ENCODE measurements at regions not wholly inside any gene's neighbourhood (a gene's known extent, or its start where the extent isn't known, plus 50 kb on each side); places are given as distances from the start of the nearest gene placed in this dataset.

DNA sequence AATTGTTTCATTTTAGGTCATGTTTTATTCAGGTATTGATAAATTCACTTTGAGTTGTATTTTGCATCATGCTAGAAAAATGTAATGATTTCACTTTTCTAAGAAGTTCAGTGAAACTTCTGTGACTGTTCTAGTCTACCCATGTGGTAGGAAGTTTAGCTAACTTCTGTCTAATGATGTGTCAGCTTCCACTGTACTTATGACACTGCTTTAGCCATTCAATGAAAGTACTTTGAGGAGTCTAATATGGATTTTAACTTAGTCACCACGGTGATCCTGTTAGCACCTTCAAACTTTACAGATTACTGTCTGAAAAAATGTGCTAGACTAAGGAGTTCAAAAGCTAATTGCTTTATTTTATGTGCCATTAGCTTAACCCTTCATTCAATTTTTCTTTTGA, 1510.5 kb upstream of the CDH9 start:
- DNase-seq (ENCODE audit: low read depth in 2 of 2) = no peak

GRCh38 chr5:28544501-28544900, 1506.1 kb upstream of the CDH9 start:
- DNase-seq (ENCODE audit: low read depth in 2 of 2) = no peak

GRCh38 chr5:28543473-28544098, 1505.2 kb upstream of the CDH9 start:
- no peak for DNase-seq (ENCODE audit: low read depth in 2 of 2)

DNA sequence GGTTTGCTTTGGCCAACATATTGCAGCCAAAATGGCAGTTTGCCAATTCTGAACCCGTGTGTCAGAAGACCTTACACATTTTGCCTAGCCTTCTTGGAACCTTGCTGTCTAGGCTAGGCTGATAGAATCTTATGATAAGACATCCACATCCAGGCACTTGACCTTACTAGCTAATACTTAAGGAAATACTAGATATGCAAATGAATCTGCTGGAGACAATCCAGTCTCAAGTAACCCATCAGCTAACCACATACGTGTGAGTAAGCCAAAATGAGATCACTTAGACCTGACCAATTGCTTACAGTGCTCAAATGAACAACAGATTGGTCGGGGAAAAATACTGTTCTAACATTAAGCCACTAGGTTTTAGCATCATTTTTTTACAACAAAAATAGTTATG, 1504.6 kb upstream of the CDH9 start:
- no peak for DNase-seq (ENCODE audit: low read depth in 2 of 2)

GRCh38 chr5:28523888-28524635, 1485.7 kb upstream of the CDH9 start:
- peak in 1 of 2 donors; percentile 1 for DNase-seq (ENCODE audit: low read depth in 2 of 2)

DNA sequence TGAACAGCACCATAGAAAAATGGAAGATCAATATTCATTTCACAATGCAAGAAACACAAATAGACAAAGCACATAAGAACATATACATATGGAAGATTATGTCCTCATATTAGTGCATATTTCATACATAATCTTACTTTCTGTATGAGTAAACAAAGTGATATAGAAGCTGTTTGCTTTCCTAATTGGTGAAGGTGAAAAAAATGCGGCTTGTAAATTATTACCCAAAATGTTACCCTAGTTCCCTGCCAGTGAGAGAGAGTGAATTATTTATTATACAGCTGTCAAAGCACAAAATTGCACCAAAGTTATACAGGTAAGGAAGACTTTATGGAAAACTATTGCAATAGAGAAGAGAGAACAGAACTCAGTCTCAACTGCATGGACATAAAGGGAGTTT, 1485.0 kb upstream of the CDH9 start:
- no peak for DNase-seq (ENCODE audit: low read depth in 2 of 2)

DNA sequence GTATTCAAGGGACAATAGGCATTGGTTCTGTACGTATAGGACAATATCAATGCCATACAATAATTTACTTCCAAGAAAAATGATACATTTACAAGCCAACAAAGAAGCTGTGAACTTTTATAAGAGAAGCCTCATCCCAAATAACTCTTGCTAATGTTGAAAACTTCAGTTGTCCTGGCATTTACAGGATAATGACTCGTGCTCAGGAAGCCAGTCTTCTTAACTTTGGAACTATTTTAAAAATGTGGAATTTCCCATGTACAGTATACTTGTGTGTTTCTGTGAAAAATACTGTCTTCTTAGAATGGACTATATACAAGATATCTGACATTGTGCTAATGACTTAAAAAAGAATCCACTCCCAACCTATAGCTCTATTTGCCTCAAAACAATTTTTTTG, 1479.3 kb upstream of the CDH9 start:
- no peak for DNase-seq (ENCODE audit: low read depth in 2 of 2)

DNA sequence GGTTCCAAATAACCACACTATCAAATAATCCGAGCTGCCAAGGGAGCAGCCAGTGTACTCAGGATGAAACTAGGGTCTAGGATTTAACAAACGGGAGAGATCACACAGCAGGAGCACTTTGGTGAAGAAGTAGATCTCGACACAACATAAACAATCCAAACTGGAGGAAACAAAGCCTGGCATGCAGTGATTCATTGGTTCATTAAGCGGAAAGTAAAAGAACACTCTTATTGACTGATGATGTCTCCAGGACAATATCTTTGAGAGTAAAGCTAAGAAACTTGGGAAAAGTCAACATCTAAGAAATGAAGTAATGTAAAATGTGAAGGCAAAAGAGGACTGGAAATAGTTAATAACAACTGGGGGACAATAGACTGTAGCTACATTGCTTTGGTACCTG, 1478.3 kb upstream of the CDH9 start:
- DNase-seq (ENCODE audit: low read depth in 2 of 2) = no peak

GRCh38 chr5:28512648-28513047, 1474.3 kb upstream of the CDH9 start:
- DNase-seq (ENCODE audit: low read depth in 2 of 2) = no peak

- no peak for DNase-seq (ENCODE audit: low read depth in 2 of 2)
Observed at GRCh38 chr5:28505121-28505520, 1466.7 kb upstream of the CDH9 start.

GRCh38 chr5:28500511-28500910, 1462.1 kb upstream of the CDH9 start:
- DNase-seq (ENCODE audit: low read depth in 2 of 2) = no peak

DNA sequence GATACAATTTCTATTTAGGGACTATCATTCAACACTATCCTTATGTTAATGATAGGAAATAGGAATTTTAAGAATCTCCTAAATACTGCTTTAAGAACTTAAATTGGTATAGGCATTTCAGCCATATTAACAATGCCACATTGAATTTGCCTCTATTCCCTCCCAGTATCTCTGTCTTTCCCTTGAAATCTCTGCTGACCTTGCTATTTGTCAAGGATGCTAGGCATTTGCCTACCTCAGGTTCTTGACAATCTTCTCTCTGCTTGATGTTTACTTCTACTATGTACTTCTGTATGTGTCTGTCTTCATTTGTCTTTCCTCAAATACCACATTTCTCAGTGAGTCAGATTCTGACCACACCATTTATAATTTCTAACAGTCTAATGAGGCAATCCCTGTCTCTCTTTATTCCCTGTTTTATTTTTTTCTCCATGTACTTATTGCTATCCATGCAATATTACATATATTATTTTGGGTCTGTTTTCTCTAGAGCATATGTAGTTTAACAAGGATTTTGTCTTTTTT, 1461.4 kb upstream of the CDH9 start:
- DNase-seq (ENCODE audit: low read depth in 2 of 2) = no peak

DNA sequence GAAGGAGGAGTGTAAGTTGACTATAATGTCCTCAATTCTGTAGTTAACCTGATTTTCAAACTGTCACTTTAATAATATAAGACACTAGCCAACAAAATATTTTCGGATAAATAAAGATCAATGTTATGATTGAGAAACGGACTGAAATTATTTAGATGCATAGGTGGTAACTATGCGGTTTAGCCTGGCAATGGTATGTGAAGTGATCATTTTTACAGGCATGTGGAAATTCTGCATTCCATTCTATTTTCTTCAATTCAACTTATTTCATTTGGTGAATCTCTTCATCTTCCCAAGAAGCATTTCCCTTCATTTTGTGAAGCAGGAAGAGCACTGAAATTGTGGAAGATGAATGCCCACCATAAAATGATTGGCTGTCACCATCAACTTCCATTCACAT, 1457.5 kb upstream of the CDH9 start:
- DNase-seq (ENCODE audit: low read depth in 2 of 2) = no peak

GRCh38 chr5:28493456-28493855, 1455.1 kb upstream of the CDH9 start:
- no peak for DNase-seq (ENCODE audit: low read depth in 2 of 2)

DNA sequence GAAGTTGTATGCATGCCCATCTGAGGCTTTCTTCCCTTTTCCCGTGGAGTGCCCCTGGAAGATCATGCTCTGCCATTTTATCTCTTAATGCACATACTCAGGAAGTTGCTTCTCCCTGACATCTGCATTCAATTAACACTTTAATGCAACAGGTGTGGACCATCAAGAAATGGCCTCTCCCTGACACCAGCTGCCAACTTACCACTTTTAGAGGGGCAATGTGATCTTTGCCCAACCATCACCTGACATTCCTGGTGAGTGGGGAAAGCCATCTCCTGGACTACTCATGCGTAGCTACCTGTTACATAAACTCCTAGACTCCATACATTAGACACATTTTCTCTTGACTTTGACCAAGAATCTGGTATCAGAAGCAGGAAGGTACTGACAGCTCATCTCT, 1450.4 kb upstream of the CDH9 start:
- no peak for DNase-seq (ENCODE audit: low read depth in 2 of 2)

GRCh38 chr5:28483327-28484025, 1445.1 kb upstream of the CDH9 start:
- DNase-seq (ENCODE audit: low read depth in 2 of 2) = peak in 1 of 2 donors; percentile 10

- no peak for DNase-seq (ENCODE audit: low read depth in 2 of 2)
Observed at GRCh38 chr5:28473531-28474107, 1435.2 kb upstream of the CDH9 start.

GRCh38 chr5:28468166-28468565, 1429.8 kb upstream of the CDH9 start:
- DNase-seq (ENCODE audit: low read depth in 2 of 2) = no peak

DNA sequence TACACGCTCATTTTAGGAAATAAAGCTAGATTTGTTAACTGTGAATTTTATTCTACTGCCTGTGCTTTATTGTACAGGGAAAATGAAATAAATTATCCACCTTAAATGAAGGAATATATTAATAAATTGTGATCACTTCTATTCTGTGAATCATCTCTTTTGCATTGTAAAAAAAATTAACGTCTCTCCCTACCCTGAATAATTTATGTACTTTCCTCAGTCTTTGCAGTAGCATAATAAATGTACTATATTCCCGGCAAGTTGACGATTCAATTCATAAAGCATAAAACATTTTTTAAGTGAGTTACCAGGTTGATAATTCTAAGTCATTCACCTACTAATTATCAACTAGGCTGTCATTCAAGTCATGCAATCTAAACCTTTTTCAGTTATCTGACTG, 1425.3 kb upstream of the CDH9 start:
- no peak for DNase-seq (ENCODE audit: low read depth in 2 of 2)

DNA sequence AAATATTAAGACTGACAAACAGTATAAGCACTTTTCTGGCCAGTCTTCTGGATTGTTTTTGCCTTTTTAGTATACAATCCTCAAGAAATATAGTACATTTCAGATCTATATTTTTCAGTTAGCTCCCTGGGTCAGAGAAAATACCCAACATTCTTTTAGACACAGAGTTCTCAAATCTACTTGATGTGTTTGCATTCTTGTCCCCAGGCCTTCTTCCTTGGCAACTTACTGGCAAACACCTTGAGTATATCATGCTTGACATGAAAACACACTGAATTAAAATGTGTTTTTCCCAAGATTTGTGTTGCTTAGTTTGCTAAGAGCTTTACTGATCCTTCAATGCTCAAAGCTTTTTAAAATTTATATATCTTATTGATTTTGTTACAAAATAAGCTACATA, 1413.1 kb upstream of the CDH9 start:
- no peak for DNase-seq (ENCODE audit: low read depth in 2 of 2)

GRCh38 chr5:28450997-28451396, 1412.6 kb upstream of the CDH9 start:
- DNase-seq (ENCODE audit: low read depth in 2 of 2) = no peak

- no peak for DNase-seq (ENCODE audit: low read depth in 2 of 2)
Observed at GRCh38 chr5:28448791-28449190, 1410.4 kb upstream of the CDH9 start.
